ENCODE measurements at regions not wholly inside any gene's neighbourhood (a gene's known extent, or its start where the extent isn't known, plus 50 kb on each side); places are given as distances from the start of the nearest gene placed in this dataset.

- TF ChIP-seq, protein P1, sequence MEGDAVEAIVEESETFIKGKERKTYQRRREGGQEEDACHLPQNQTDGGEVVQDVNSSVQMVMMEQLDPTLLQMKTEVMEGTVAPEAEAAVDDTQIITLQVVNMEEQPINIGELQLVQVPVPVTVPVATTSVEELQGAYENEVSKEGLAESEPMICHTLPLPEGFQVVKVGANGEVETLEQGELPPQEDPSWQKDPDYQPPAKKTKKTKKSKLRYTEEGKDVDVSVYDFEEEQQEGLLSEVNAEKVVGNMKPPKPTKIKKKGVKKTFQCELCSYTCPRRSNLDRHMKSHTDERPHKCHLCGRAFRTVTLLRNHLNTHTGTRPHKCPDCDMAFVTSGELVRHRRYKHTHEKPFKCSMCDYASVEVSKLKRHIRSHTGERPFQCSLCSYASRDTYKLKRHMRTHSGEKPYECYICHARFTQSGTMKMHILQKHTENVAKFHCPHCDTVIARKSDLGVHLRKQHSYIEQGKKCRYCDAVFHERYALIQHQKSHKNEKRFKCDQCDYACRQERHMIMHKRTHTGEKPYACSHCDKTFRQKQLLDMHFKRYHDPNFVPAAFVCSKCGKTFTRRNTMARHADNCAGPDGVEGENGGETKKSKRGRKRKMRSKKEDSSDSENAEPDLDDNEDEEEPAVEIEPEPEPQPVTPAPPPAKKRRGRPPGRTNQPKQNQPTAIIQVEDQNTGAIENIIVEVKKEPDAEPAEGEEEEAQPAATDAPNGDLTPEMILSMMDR (IDR thresholded peaks at IDR 0.05): no peak
- Histone ChIP-seq H3K9me3 (no peaks in the 10 kb centered on the region), H3K36me3 (no peaks in the 10 kb centered on the region), H3K4me1 (ENCODE audit: control insufficient read depth in 1 of 2, low read depth in 2 of 2) (peaks cover 7% of the 10 kb centered on the region in 2 donors), H3K27me3 (replicated peaks; ENCODE audit: insufficient read depth) (no peaks in the 10 kb centered on the region), H3K27ac (no peak overlapping the region), H3K4me3 (no peak overlapping the region)
- ATAC-seq (ENCODE audit: insufficient number of reproducible peaks, low FRiP score, low read depth) (no peak), DNase-seq (ENCODE audit: low spot score) (no peak)
Observed at GRCh38 chr4:187416216-187416615, 579.4 kb upstream of the ZFP42 start.

DNA sequence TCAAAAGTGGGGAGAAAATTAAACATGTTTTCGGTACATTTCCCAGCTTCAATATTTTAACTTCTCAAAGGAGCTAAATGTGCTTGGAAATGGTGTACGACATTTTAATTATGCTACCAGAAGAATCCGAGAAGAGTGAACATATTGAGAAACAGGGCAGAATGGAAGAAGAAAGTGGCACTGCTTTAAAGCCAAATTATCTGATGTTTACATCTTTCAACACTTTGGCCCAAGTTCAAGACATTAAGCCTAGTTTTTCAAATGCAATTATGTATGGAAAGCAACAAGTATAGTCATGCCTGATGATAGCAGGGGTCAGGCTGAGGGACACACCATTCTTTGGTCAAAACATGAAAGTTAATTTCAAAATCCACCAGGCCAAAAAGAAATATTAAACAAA lies 577.9 kb upstream of the ZFP42 start:
- no peaks in the 10 kb centered on the region for H3K36me3 ChIP-seq
- TF ChIP-seq, protein P1 (IDR thresholded peaks at IDR 0.05): no peak
- H3K4me3 ChIP-seq: no peak overlapping the region
- no peak overlapping the region for H3K27ac ChIP-seq
- no peaks in the 10 kb centered on the region for H3K9me3 ChIP-seq
- peaks cover 7% of the 10 kb centered on the region in 2 donors for H3K4me1 ChIP-seq (ENCODE audit: control insufficient read depth in 1 of 2, low read depth in 2 of 2)
- DNase-seq (ENCODE audit: low spot score) (no peak), ATAC-seq (ENCODE audit: insufficient number of reproducible peaks, low FRiP score, low read depth) (no peak)
- no peaks in the 10 kb centered on the region for H3K27me3 ChIP-seq (replicated peaks; ENCODE audit: insufficient read depth)

GRCh38 chr4:187422655-187423054 lies 572.9 kb upstream of the ZFP42 start:
- DNase-seq (ENCODE audit: low spot score): no peak
- TF ChIP-seq, protein P1 (IDR thresholded peaks at IDR 0.05): no peak
- no peak overlapping the region for H3K4me3 ChIP-seq
- ATAC-seq (ENCODE audit: insufficient number of reproducible peaks, low FRiP score, low read depth): no peak
- no peaks in the 10 kb centered on the region for H3K4me1 ChIP-seq (ENCODE audit: control insufficient read depth in 1 of 2, low read depth in 2 of 2)
- no peaks in the 10 kb centered on the region for H3K9me3 ChIP-seq
- H3K36me3 ChIP-seq: no peaks in the 10 kb centered on the region
- no peak overlapping the region for H3K27ac ChIP-seq
- H3K27me3 ChIP-seq (replicated peaks; ENCODE audit: insufficient read depth): no peaks in the 10 kb centered on the region

DNA sequence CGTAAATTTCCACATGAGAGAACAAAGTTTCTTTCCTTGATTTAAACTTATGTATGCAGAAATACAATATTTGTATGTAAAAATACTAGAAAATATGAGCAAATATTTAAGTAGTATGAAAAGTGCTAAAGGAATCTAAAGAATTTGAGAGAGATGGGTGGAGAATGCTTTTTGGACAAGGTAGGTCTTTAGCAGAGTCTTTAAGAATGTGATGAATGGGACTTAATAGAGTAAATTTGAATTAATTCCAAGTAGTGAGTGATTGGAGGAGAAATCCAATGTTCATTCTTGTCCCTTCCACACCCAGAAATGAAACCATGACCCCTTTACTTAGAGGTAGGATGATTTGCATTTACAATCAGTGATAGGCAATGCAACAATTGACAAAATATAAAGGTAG lies 570.9 kb upstream of the ZFP42 start:
- H3K4me1 ChIP-seq (ENCODE audit: control insufficient read depth in 1 of 2, low read depth in 2 of 2): no peaks in the 10 kb centered on the region
- ATAC-seq (ENCODE audit: insufficient number of reproducible peaks, low FRiP score, low read depth): no peak
- TF ChIP-seq, protein P1 (IDR thresholded peaks at IDR 0.05): no peak

DNA sequence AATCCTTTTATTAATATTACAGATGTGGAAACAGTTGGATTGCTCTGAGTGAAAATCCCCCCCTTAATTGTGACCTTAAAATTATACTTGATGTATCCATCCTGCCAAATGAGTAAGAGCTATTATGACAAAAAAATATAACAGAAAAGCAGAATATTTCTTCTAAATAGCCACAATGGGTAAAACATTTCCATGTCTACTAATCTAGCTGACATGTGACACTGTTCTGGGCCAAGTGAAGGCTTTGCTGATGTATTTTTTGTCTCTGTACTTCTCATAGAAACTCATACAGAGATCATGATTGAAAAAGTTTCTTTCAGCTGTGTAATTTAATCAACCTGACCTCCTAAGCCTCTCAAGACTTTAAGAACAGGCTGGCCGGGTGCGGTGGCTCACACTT lies 569.1 kb upstream of the ZFP42 start:
- Histone ChIP-seq H3K4me1 (ENCODE audit: control insufficient read depth in 1 of 2, low read depth in 2 of 2) (no peaks in the 10 kb centered on the region), H3K27ac (no peak overlapping the region), H3K36me3 (no peaks in the 10 kb centered on the region), H3K27me3 (replicated peaks; ENCODE audit: insufficient read depth) (no peaks in the 10 kb centered on the region), H3K4me3 (no peak overlapping the region), H3K9me3 (no peaks in the 10 kb centered on the region)
- TF ChIP-seq, protein P1 (IDR thresholded peaks at IDR 0.05): no peak
- DNase-seq (ENCODE audit: low spot score) (no peak), ATAC-seq (ENCODE audit: insufficient number of reproducible peaks, low FRiP score, low read depth) (no peak)

More for the DNA sequence above, 570.9 kb upstream of the ZFP42 start:
- no peak for DNase-seq (ENCODE audit: low spot score)
- H3K27me3 ChIP-seq (replicated peaks; ENCODE audit: insufficient read depth): no peaks in the 10 kb centered on the region
- no peaks in the 10 kb centered on the region for H3K9me3 ChIP-seq
- H3K27ac ChIP-seq: no peak overlapping the region
- no peak overlapping the region for H3K4me3 ChIP-seq
- no peaks in the 10 kb centered on the region for H3K36me3 ChIP-seq

Measured in thoracic aorta (tissue), 2 donors.